HG03103 (cell line): ENCODE measurements at regions not wholly inside any gene's neighbourhood (a gene's known extent, or its start where the extent isn't known, plus 50 kb on each side); places are given as distances from the start of the nearest gene placed in this dataset.

ENCODE experiments used
- ATAC-seq: cut with Tn5 transposase; IDR thresholded peaks from one replicate; pipeline ENCODE4 v1.9.1; 2021; ENCODE audit warnings: low read depth; ENCODE audit not compliant: unreplicated experiment

DNA sequence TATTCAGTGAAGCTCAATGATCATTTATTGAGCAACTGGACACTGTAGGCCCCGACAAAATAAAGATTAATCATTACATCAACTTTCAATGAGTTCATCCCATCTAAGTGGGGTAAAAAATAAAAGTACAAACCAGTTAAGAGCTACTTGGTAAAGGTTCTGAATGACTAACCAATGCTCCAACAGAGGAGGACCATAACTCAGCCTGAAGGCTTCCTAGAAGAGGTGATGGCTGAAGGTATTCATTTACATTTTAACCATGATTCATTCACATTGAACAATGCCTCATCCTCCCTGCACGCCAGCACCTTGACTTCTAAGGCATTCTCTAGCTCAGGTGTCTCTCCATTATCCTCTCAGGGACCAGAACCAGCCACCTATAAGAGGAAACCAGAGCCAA is 201.4 kb downstream of the ZNF462 start:
- ATAC-seq: no peak

DNA sequence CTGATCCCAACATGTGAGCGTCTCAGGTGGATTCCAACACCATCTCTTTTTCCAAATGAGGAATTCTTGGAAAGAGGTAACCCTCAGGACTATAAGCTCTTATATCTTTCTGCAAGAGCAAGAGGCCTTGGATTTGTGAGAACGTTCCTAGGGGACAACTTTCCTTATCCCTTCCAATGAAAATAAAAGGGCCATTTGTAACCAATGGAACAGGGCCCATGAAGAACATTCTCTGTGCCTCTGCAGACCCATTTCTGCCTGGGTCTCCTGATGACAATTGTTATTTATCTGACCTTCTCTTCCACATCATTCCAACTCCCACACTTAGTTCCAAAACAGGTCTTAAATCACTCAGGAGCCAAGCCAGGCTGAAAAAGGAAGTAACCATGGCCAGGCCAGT is 202.6 kb downstream of the ZNF462 start:
- no peak for ATAC-seq

DNA sequence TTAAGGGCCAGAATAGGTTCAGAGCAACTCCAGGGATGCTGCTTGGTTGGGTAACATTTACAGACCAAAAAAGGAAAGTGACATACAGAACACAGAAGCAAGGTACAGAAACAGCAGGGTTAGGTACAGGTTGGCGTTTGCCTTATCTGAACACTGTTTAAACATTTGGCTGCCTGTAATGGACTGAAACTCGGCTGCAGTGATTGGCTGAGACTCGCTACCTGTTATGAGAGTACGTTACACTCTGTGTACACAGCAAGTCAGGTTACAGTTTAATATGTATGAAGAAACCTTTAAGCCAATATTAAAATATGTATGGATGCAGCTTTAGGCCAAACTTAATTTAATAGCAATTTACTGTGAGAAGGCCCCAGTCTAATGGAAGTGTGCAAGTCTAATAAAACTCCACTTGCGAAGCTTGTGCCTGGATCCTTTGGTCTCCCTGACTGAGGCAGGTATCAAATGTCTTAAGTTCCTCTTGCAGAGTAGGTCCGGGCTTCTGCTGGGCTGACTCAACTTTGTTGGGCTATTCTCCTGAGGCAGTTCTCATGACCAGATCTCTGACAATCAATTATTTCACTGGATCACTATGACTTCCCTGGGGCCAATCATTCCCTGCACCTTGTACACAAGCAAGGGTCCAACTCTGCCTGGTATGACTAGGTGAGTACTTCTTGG is 204.9 kb downstream of the ZNF462 start:
- ATAC-seq: no peak

DNA sequence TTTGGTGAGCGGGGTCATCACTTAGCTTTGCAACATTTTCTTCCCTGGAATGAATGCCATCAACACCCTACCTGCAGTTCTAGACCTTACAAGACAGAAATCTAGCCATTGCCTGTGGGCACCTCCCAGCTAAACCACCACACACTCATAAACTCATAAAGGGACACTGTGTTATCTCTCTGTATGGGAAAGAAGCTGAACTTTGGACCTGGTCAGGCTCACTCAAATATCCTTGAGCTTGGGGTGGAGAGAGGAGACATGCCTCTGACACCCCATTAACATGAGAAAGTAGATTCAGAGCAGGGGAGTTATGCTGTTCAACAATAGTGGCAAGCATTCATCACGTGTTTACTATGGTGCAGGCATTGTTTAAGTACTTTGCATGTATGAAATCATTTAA is 205.6 kb downstream of the ZNF462 start:
- ATAC-seq: no peak

- no peak for ATAC-seq
These were observed 207.6 kb downstream of the ZNF462 start for GRCh38 chr9:107070586-107070985.

GRCh38 chr9:107078061-107078460 is 205.0 kb upstream of the RAD23B start:
- no peak for ATAC-seq

DNA sequence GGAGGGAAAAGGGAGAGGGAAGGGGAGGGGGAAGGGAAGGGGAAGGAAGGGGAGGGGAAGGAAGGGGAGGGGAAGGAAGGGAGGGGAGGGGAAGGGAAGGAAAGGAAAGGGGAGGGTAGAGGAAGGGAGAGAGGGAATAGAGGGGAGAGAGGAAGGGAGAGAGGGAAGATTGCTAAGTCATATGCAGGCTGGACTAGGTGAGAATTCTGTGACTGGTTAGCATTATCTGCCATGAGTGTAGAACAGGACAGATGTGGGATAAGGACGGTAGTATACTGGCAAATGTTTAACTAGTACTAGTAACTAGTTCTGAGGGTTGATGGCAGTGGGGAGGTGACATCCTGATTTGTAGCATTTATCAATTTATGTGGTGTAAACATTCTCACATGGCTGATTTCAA is 203.5 kb upstream of the RAD23B start:
- ATAC-seq: no peak

DNA sequence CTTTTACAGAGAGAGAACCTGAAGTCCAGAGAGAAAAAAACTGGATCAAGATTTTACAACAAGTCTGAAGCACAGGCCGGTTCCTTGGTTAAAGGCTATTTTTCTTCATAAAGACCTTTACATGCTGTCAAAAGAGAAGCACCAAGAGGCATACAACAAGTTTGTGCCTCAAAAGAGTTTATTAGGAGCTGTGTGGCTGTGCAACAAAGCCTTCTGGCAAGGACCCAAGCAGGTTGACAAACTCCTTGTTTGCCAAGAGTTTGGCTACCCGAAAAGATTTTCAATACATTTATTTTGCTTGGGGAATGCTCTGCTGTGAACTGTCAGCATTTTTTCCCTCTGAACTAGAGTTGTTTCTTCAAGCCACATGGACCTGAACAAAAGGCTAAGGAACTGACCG is 202.9 kb upstream of the RAD23B start:
- no peak for ATAC-seq

DNA sequence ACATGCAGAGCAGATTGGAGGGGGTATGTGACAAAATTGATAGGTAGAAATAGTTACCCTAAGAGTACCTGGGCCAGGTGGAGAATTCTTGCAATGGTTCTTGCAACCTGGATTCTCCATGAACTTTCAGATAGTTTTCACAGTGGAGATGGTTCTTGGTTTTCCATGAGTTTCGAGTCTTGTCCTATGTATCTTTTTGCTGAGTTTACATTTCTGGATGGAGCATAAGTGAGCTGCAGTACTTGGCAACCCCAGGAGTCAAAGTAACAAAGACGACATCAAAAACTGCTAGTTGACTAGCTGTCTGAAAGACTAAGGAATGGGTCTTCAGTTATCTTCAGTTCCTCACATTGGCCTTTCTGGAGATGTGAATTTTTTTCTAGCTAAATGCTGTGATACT is 196.6 kb upstream of the RAD23B start:
- ATAC-seq: no peak

GRCh38 chr9:107087222-107087621 is 195.9 kb upstream of the RAD23B start:
- ATAC-seq: no peak

DNA sequence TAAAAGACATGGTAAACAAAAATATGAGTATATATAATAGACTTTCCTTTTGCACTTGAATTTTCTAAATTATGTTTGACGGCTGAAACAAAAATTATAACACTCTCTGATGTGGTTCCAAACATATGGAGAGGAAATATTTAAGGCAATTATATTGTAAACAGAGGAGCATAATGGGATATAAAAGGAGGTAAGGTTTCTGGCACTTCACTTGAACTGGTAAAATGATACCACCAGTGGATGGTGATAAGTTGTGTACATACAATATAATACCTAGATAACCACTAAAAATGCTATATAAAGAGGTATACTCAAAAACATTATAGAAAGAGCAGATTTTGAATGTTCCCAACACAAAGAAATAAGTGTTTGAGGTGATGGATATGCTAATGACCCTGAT is 192.9 kb upstream of the RAD23B start:
- ATAC-seq: no peak

DNA sequence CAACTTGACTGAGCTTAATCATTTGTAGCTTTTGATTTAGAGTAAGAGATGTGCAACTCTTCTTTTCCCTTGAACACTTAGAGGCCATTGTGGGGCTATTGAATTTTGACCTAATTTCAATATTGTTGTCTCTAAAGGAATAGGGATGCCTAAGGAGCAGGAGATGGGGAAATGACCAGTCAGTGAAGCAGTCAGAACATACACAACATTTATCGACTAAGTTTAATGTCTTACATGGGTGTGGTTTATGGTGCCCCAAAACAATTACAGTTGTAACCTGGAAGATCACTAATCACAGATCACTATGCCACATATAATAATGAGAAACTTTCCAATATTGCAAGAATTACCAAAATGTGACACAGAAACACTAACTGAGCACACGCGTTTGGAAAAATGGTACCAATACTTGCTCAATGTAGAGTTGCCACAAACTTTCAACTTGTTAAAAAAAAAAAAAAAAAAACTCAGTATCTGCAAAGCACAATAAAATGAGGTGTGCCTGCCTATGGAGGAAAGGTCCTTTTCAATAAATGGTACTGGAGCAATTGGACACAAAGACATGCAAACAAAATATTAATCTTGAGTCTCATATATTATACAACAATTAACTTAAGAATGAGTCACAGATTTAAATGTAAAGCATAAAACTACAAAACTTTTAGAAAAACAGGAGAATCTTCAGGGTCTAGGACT is 189.6 kb upstream of the RAD23B start:
- ATAC-seq: no peak

- no peak for ATAC-seq
These were observed 188.7 kb upstream of the RAD23B start for GRCh38 chr9:107094370-107094769.

DNA sequence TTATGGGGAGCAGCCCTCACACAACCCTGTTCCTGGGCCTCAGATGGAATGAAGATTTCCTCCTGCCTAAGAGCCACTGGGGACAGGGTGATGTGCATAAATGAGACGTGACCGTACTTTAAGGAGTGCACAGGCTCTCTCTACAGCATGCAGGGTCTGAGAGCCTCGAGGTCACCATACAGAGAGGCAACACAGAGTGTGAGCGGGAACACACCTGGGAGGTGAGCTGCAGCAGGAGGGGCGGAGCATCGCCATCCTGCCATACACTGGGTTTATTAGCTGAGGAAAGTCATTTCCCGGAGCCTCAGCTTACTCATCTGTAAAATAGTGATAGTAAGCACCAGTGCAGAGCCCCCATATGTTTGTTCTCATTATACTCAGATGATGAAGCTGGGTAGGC is 182.5 kb upstream of the RAD23B start:
- no peak for ATAC-seq

GRCh38 chr9:107102011-107102410 is 181.1 kb upstream of the RAD23B start:
- no peak for ATAC-seq

GRCh38 chr9:107103621-107104020 is 179.5 kb upstream of the RAD23B start:
- ATAC-seq: no peak

DNA sequence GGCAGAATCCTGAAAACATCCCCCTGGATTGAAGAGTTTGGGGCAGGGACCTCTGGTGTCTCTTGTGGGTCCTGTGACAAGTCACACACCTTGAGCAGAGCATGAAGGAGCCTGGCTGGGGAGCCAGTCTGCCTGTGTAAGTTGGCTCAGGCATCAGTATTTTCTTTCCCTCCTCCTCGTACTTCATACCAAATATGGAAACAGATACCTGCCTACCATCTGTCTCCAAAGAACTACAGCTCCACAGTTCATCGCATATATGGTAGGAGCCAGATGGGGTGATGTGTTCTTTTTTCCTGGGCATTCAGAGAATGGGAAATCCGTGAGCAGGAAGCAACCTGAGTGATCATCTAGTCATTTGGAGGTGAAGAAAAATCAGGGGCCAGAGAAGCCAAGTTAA is 177.3 kb upstream of the RAD23B start:
- ATAC-seq: no peak

DNA sequence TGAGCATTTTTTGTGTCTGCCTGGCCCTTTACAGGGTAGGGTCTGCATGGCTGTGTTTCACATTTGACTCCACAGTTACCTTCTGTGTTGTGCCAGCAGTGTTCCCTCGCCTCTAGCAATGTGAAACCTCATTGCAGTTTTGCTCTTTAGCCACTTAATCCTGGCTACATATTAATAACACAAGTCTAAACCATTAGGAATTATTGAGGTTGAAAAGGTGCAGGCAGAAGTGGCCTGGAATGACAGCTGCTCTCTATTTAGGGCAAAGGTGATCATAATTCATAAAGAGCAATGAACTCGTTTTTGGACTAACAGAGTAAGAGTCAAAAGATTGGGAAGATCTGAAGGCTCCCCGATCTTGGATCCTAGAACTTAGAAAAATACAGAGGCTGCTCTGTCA is 176.7 kb upstream of the RAD23B start:
- ATAC-seq: no peak

- ATAC-seq: no peak
These were observed 174.5 kb upstream of the RAD23B start for GRCh38 chr9:107108342-107109130.

DNA sequence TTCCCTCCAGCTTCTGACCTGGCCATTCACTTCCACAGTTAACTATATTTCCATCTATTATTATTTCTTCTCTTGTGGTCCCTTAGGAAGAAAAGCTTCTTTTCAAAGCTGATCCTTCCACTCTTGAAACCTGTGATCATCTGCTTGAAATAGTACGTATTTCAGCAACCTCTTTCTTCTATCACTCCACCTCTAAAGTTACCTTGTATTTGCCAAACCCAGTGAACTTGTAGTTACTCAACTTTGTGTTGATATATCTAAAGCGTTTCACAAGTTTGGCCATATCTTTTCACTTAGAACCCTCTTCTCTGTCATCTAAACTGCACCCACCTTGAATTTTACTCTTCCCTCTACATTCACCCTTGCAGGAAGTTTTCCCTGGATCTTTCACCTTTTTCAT is 173.8 kb upstream of the RAD23B start:
- no peak for ATAC-seq

- ATAC-seq: no peak
These were observed 172.9 kb upstream of the RAD23B start for GRCh38 chr9:107110153-107110552.
